Activated naive CD4-positive, alpha-beta T cell treated with anti-CD3 and anti-CD28 coated beads, Interleukin-2, amount 50 U/mL, for 16 hours (primary cell): ENCODE measurements at regions not wholly inside any gene's neighbourhood (a gene's known extent, or its start where the extent isn't known, plus 50 kb on each side); places are given as distances from the start of the nearest gene placed in this dataset.

Experiments used
- DNase-seq: peaks from one replicate; pipeline ENCODE4 v3.0.0-alpha.2; 2020

DNA sequence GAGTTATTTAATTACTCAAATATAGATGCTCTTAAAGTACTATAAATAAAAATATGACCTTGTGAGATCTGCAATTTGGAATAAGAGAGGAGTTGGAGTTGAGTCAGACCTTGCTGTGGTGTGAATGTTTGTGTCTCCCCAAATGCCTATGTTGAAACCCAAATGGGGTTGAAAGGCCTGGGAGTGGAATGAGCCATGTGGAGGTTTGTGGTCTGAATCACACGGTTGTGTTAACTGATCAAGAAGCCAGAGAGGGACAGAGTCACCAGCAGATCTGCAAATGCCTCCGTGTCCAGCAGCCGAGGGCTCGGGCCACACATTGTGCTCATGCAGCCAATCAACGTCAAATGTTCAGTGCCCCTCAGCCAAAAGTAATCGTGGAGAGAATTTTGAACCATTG is 404.4 kb downstream of the ICE1 start:
- no peak for DNase-seq

DNA sequence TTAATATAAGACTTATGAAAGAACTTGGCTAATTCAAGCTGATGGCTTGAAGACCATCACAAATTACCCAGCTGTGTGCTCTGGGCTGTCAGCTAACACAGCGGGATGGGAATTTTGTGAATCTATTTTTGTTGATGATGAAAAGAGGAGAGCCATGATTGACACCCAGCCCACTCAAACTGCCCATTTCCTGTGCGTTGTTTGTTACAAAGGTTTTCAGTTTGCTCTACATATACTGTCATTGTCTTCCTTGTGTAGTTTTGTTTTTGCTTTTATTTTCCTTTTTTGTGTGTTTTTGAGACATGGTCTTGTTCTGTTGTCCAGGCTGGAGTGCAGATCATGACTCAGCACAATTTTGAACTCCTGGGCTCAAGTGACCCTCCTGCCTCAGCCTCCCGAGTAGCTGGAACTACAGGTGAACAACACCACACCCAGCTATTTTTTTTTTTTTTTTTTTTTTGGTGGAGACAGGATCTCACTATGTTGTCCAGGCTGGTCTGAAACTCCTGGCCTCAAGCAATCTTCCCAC is 400.3 kb downstream of the ICE1 start:
- DNase-seq: no peak

DNA sequence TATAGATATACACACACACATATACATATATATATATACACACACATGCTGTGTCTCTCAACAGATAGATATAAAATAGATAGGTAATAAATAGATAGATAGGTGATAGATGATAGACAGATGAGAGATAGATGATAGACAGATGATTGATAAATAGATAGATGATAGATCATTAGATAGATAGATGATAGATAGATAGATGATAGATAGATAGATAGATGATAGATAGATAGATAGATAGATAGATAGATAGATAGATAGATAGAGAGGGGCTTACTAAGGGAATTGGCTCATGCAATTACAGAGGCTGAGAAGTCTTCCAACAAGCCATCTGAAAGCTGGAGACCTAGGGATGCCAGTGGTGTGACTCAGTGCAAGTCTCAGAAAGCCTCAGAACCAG is 394.5 kb downstream of the ICE1 start:
- no peak for DNase-seq

DNA sequence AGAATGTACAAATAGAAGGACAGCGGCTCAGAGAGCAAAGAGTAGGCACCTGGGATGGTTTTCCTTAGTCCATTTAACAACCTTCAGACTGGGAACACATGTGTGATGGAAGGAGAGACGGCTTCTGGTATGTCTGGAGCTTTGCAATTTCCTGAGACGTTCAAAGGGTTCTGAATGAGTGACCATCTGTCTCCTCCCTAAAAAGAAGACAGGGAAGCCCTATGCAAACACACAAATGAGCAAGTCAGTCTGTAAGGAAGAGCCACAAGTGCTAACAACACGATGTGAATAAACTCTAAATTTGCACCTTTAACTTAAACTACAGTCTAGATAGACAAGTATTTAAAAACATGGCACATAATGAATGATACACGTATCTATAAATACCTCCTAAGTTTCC is 391.0 kb downstream of the ICE1 start:
- DNase-seq: no peak

DNA sequence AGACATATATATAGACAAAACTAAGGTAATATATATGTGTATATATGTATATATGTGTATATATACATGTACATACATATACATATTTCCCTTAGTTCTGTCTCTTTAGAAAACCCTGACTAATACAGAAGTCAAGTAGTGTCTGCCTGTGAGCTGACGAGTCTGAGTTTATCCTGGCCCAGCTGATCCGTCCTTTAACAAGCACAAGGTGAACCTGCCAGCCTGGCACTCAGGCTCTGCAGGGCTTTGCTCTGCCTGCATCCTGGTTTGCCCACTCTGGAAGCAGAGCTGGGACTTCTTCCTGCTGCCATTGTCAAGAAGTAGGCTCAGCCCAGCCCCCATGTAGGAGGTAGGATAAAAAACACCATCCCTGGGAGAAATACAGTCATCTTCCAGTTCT is 388.0 kb downstream of the ICE1 start:
- no peak for DNase-seq

DNA sequence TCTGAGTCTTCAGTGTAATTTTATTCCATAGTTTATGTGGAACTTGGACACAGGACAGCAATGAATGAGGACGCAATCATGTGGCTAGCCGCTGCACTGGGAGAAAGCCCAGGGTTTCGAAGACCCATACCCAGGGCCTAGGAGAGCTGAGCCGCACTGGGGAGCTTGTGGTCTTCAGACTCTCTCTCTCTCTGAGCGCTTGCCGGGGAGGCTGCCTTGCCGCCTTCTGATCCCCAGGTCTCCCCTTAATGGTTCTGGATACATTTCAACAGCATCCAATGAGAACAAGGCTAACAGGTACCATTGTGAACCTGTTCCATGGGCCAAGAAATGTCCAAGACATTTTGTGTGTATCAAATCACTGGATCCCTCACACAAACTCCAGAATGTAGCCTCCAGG is 383.4 kb downstream of the ICE1 start:
- no peak for DNase-seq

DNA sequence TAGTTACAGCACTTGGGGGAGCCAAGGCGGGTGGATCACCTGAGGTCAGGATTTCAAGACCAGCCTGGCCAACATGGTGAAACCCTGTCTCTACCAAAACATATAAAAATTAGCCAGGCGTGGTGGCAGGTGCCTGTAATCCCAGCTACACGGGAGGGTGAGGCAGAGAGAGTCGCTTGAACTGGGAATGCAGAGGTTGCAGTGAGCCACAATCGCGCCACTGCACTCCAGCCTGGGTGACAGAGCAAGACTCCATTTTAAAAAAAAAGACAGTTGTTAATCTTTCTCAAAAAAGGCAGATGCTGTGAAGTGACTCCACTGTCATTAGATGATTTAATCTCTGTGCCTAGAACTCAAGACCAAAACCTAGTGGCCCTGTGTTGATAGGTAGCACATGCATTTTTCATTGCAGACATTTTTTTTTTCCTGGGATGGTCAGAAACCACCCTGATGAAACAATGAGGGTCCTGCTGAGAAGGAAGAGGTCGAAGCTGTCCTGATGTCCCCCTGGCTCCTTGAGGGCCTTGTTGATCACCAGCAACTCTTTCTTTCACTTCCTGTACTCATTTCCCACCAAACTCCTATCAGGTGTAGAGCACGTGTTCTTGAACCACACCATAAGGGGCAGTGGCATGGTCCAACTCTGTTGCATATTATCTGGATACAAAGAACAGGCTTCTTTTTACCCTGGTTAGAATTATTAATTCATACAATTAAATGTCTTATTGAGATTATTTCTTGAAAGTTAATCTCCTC is 382.2 kb downstream of the ICE1 start:
- no peak for DNase-seq

DNA sequence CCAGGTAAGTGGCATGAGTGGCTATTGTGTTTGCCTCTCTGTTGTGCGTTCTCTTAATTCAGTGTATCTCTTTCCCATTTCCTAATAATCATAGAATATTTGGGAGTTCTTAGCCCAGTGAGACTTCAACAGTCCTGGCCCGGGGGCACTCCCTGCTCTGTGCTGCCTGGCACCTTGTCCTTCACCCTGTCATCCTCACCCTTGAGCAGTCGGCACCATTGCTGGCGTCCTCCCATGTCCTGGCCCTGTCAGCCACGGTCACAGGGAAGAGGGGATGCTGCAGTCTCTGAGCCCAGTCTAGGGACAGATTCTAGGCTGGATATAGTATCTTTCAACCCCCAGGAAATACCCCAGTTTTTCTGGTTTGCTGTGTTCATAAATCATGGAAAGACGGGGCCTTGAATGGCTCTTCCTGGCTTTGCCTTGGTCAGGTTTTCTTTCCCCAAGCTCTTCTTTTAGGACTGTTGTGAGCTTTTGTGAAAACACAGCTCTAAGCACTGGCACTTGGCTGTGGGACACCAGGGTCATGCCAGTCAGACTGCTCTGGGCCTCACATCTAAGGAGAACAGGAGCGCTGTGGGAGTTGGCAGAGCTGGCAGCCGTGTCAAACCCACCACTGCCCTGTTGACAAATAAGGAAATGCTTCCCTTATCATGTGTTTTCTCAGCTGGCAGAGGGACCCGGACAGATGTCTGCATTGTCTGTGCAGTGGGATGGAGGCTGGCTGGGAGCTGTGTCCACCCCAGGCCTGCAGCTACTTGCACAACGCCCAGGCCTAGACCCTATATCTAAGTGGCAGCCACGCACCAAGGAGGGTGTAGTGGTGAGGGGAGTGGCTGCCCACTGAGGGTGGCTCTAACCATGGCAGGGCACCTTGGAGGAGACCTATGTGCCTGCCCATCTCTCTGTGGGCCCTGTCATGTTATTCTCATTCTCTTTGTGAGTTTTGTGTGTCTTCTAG is 378.6 kb downstream of the ICE1 start:
- no peak for DNase-seq

DNA sequence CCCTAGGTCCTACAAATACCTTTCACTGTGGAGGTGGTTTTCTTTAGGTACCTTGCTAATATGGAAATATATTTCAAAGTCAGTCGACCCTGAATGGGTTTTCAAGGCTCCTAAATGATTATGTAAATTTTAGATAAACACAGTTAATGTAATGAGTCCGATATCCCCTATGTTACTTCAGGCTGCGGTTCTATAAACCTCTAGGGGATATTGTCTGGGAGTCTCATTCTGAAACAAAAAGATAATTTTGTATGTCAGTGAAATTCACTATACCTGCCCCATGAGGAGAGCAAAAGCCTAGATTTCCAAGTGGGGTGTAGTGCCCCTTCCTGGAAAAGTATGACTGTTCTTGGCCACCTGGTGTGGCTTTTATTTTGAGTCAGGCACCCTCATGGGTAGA is 377.3 kb downstream of the ICE1 start:
- DNase-seq: no peak

DNA sequence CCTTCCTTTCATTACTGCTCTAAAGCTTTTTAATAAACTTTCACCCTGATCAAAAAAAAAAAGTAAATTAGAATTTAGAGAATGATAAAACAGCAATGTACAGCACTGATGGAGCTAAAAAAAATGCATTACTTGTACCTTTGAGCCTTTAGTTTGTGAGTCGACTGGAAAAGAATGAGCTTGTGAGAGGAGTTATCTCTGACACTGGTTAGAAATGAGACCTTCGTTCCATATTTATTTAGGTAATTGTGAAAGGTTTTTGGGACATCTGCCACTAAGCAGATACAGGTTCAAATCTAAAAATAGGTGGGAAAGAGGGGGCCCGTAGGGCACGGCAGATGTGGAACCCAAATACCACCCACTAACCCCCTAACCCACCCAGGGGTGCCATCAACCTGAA is 376.8 kb downstream of the ICE1 start:
- no peak for DNase-seq

DNA sequence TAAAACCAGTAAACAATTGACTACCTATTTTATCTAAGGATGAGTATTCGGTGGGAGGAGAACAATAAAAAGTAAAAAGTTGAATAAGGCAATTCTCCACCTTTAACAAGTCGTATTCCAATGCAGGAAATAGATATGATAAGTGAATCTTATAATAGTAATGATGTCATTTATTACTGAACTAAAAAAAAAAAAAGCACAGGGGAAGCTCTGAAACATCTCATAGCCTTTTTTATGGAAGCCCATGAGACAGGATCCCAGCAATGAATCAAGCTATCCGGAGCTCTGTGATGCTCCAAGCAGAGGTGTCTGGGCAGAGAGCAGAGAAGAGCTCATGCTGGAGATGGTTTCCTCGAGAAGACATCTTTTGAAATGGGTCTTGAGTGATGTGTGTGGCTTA is 376.0 kb downstream of the ICE1 start:
- DNase-seq: no peak

DNA sequence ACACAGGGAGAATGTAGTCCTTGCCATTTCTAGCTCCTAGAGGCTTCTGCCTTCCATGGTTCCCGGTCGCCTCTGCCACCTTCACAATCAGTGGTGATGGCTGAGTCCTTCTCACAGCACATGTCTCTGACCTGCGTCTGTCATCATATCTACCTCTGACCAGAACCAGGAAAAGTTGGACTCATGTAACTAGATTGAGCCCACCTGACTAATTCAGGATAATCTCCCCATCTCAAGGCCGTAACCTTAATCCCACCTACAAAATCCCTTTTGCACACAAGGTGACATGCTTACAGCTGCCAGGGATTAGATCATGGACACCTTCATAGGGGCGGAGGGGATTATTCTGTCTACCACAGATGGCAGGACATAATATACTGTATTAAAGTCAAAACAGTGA is 375.6 kb downstream of the ICE1 start:
- DNase-seq: no peak

DNA sequence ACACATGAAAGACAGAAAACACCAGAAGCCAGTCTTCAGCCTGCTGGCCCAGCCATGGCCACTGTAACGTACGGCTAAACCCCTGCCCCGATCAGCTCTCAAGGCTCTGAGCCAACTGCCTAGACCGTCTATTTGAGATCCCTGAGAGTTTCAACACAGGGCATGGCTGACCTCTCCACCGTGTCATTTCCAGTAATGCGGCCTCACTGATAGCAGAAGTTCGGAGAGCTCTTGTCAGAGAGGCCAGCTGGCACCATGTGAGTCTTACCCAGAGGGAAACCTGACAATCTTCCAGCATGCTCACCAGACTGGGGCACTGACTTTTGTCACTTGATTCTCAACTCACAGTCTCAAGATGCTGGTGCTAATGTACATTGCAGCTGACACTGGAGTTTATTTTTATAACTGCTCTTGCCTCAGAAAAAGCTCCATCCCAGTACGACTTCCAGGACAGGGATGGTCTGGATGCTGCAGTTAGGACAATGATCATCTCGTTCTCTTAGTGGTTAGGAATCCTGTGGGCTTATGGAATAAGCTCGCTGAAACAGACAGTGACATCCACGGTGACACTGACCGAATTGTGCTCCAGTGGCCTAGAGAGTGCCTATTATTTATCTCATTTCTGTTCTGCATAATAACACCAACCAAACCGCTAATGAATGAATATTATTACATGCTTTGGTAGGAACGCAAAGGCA is 372.7 kb downstream of the ICE1 start:
- no peak for DNase-seq

DNA sequence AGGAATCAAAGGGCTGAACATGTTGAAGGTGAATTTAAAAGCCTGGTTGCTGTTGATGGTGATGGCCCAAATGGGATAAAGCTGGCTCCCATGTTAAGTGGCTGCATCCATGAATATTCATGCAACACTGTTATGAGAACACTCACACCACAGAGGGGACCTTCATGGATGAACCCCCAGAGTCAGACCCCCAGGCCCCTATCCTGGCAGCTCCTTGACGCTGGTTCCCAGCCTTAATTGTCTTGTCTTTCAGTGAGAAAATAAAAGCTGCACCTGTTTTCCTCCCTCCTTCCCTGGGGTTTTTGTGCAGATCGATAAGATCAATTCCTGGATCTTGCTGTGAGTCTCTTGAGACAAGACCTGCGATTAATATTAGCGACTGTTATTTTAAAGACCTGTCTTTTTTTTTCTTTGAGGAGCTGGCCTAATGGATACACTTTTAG is 371.7 kb downstream of the ICE1 start:
- DNase-seq: no peak

DNA sequence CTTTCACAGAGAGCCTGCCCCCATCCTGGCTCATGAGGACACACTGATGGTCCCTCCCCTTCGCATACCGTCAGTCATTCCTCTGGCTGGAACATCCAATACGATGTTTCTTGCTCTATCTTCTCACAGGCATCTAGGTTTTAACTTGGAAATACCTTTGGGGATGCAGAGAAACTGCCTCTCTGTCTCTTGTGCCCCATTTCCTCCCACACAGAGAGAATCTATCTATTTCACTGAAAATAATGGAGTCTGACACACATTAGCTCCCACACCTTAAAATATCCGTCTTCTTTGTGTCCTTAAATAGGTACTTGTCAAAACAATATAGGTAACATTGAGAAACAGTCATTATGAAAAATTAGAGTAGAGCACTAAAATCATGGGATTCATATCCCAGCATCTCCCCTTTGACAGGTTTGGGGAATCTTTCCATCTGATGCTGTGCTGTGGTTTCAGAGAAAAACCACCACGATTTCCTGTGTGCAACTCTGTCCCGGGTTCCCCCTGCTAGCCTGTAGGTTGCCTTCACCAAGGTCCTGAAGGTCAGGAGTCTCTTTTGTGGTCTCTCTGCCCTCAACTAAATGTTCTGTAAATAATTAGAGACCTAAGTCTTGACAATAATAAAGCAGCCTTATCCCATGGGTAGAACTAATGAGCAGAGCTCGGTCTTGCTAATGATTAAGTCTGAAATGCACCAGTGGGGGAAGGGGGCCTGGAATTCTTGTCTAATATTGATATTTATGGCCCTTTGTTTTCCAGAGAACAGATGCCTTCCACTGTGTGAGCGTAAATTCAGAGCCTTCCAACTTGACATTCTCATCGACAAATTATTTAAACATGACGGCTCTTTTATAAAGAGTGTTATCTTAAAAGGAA is 371.0 kb downstream of the ICE1 start:
- DNase-seq: no peak

DNA sequence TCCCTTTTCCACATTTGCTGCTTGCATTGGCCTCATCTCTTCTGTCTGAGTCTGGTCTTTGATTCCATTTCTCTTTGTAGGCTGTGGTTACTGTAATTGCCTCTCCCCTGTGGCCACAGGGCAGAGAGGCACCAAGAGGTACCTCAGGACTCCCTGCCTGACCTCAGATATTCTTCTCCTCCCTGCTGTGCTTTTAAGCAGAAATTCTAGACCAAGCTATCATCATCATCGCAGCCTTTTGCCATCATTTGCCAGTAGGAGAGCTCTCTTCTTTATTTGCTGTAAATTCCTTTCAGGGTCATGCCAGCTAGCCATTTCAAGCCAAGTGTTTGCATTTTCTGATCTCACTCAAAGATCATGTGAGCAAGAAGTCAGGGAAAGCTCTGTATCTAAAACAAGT is 369.6 kb downstream of the ICE1 start:
- no peak for DNase-seq

DNA sequence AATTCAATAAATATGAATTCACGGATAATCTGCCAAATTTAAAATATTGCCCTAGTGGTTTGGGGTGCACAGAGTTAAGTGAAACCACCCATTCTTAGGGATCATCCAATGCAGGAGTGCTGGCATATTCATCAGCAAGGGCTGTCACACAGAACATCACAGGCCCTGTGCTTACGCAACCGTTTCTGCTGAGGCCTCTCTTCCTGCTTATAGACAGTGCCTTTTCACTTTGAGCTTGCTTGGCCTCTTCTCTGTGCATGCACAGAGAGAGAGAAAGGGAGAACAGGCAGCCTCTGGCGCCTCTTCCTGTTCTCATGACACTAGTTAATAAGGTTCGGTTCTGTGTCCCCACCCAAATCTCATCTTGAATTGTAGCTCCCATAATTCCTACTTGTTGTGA is 366.3 kb downstream of the ICE1 start:
- no peak for DNase-seq

DNA sequence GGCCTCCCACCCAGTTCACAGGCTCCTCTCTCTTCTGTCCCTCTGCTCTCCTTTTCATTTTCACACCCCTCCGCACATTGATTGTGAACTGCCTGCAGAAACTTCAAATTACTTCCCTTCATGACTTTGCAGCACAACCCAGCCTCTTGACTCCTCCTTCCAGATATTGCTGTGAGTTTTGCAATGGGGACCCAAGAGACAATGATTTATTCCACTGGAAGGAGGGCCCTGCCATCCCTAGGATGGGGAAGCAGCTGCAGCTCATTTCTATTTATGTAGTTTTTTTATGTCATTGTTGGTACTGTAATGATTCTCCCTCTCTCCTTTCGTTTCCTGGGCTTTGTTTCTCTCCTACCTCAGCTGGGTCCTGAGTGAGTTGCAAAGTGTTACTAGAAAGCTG is 364.9 kb downstream of the ICE1 start:
- no peak for DNase-seq

DNA sequence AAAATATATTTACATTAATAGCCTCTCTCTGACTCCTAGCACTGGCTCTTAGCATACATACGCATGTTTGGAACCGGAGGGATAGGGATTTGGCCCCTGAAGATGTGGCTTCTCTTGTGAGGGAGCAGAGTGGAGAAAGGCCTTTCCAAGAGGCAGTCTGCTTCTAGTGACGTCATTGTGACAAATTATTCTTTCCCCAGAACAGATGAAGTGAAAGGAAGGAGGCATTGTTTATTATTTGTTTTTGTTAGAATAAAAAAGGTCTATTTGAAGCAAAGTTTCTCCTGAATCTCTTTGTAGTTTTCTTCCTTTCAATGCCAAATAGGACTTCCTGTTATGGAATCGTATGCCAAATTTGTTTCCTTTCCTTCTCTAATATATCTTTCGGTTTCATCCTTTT is 361.6 kb downstream of the ICE1 start:
- no peak for DNase-seq

DNA sequence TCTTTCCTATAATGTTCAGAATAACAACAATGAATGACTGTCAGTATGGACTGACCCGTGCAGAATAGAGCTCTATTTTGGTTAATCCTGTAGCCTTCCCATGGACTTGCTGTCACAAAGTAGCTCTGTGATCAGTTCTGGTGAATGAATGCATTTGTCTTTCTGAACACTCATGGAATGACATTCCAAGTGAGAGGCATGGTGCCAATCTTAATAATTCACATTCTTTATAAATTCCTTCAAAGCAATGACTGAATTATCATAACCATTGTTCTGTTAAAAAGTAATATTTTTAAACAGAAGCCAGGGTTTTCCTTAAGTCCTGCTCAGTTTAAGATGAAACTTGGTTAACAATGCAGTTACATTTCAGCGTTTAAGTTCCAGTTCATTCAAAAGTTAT is 360.5 kb downstream of the ICE1 start:
- no peak for DNase-seq

DNA sequence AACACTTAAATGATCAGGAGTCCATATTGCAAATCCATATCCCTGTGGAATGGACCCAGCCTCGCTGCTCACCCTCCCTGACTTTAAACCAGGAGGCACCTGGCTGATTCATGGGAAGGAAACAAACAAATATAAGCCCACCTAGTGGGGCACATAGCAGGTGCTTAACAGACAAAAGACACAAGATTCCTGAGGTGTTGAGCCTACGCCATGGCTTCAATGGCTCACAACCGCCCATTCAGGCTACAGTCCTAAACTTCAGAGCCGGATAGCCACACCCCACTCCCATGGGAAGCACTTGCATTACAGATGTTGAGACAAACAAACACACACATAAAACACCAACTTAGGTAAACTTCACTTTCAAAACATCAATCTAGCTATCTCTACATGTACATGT is 359.9 kb downstream of the ICE1 start:
- no peak for DNase-seq

DNA sequence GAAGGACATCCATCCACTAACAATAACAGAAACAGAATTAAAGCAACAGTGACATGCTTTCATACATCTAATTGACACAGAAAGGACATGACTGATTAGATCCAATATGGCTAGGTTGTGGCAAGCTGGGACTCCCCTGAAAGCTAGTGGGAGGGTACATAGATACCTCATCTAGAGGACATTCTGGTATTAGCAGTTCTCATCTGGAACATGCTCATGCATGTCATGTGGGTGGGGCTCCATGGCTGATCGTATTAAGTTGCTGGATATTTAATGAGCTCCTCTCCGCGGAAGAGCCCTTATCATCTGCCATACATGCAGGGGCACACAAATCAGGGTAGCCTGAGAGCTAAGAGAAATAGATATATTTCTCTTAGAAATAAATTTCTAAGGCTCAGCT is 358.9 kb downstream of the ICE1 start:
- no peak for DNase-seq
